ENCODE measurements at regions not wholly inside any gene's neighbourhood (a gene's known extent, or its start where the extent isn't known, plus 50 kb on each side); places are given as distances from the start of the nearest gene placed in this dataset.
A peak's percentile ranks its signal among the peaks of the same experiment; 100 is the strongest.

DNA sequence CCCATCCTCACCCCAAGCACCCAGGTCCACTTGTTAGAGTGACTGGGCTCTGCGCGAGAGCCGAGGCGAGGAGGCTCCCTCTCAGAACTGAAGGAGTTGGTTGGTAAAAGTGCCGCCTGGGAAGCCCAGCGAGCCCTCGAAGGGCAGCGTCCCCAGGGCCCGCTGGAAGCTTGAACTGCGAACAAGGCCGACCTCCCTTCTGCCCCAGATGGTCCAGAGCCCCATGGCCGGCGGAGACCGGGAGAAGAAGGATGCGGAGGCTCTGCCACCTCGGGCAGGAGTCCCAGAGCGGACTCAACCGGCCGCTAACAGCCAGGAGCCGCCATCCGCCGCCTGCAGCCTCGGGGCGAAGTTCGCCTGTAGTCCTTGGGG, 116.3 kb upstream of the TEX13C start:
- no peaks in the 10 kb centered on the region for H3K9me3 ChIP-seq (ENCODE audit: control extremely low read depth in 1 of 3, control insufficient read depth in 2 of 3, insufficient read depth in 1 of 3, low read length in 2 of 3)
- no peaks in the 10 kb centered on the region for H3K36me3 ChIP-seq (replicated peaks in 1 of 2; ENCODE audit: control extremely low read depth in 1 of 2, control insufficient read depth in 1 of 2, extremely low read depth in 1 of 2, insufficient read depth in 2 of 2, low read length in 1 of 2)
- no peak overlapping the region for H3K4me3 ChIP-seq (ENCODE audit: control extremely low read depth in 1 of 5, extremely low read depth in 1 of 5, insufficient read depth in 1 of 5, low read depth in 2 of 5, low read length in 4 of 5)
- no peak overlapping the region for H3K9ac ChIP-seq (ENCODE audit: low read length)
- ChIA-PET POLR2A (no interaction called here), CTCF (no interaction called here)
- Mint-ChIP-seq H3K4me3 (no peak overlapping the region), H3K9me3 (ENCODE audit: insufficient read depth) (no peaks in the 10 kb centered on the region), H3K27me3 (peaks cover 17% of the 10 kb centered on the region), H3K4me1 (peaks cover 6% of the 10 kb centered on the region), H3K27ac (no peak overlapping the region)
- H3K27me3 ChIP-seq (replicated peaks in 1 of 4; ENCODE audit: control extremely low read depth in 1 of 4, control insufficient read depth in 3 of 4, insufficient read depth in 4 of 4, low read length in 3 of 4) = peaks cover 0 to 6% (median 1%) of the 10 kb centered on the region in 4 experiments
- no peak overlapping the region for H2AFZ ChIP-seq (ENCODE audit: insufficient read depth, low read depth, low read length, poor library complexity, severe bottlenecking)
- TF ChIP-seq, protein P1, sequence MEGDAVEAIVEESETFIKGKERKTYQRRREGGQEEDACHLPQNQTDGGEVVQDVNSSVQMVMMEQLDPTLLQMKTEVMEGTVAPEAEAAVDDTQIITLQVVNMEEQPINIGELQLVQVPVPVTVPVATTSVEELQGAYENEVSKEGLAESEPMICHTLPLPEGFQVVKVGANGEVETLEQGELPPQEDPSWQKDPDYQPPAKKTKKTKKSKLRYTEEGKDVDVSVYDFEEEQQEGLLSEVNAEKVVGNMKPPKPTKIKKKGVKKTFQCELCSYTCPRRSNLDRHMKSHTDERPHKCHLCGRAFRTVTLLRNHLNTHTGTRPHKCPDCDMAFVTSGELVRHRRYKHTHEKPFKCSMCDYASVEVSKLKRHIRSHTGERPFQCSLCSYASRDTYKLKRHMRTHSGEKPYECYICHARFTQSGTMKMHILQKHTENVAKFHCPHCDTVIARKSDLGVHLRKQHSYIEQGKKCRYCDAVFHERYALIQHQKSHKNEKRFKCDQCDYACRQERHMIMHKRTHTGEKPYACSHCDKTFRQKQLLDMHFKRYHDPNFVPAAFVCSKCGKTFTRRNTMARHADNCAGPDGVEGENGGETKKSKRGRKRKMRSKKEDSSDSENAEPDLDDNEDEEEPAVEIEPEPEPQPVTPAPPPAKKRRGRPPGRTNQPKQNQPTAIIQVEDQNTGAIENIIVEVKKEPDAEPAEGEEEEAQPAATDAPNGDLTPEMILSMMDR (IDR thresholded peaks at IDR 0.05) = no peak
- no peak for TF ChIP-seq EZH2 (IDR thresholded peaks at IDR 0.05; ENCODE audit: borderline replicate concordance, insufficient read depth, low read depth, low read length, poor library complexity, severe bottlenecking)
- H3K27ac ChIP-seq (ENCODE audit: low read length in 2 of 2) = no peak overlapping the region
- no peak overlapping the region for H3K4me2 ChIP-seq (replicated peaks; ENCODE audit: low read depth, low read length, poor library complexity, severe bottlenecking)
- no peaks in the 10 kb centered on the region for H3K4me1 ChIP-seq (ENCODE audit: control insufficient read depth in 2 of 2, insufficient read depth in 2 of 2, low read length in 2 of 2)
- DNase-seq (no peak), ATAC-seq (ENCODE audit: low read depth) (no peak)
- H4K20me1 ChIP-seq (ENCODE audit: control insufficient read depth, insufficient read depth, low read length, poor library complexity, severe bottlenecking) = no peaks in the 10 kb centered on the region
- 9% methylated on average over 18 of the region's 25 CpGs for WGBS (ENCODE audit: insufficient coverage)
- intact Hi-C loops (cut with micrococcal nuclease) = no loop called here
- no peaks in the 10 kb centered on the region for H3K79me2 ChIP-seq (ENCODE audit: control insufficient read depth, insufficient read depth, low read length)

DNA sequence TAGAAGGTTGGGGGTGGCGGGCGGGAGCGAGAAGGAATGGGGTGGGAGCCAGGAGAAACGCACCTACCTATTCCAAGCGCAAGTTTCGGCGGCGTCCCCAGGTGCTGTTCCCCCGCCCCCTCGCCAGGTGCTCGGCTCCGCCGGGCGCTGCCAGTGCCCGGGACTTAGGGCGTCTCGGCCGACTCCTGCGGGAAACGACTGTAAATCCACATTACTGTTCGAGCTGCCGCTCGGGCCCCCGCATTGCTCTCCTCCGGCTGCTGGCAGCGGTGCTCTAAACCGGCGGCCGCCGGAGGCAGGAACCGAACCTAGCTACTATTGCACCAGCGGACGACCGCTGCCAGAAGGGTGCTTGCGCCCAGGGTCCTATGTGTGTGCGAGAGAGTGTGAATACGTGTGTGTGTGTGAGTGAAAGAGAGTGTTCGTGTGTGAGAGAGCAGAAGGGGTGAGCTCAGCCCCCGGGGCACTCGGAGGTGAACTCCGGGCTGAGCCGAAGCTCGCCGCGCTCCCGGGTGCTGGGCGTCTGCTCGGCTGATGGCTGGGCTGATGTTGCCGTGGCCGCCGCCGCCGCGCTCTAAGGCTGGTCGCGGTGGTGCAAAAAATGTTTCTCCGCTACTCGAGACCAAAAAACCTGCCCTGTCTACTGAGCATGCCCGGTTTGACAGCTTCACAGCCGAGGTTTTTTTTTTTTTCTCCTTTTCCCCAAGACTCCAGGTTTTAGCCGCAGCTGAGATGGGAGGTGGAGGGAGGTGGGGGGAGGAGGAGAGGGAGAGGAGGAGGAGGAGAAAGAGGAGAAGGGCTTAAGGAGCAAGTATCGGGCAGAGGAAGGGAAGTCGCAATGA, 115.7 kb upstream of the TEX13C start:
- POLR2A ChIA-PET = no interaction called here
- no peak overlapping the region for H3K27ac Mint-ChIP-seq
- Histone ChIP-seq H2AFZ (ENCODE audit: insufficient read depth, low read depth, low read length, poor library complexity, severe bottlenecking) (no peak overlapping the region), H3K27me3 (replicated peaks in 1 of 4; ENCODE audit: control extremely low read depth in 1 of 4, control insufficient read depth in 3 of 4, insufficient read depth in 4 of 4, low read length in 3 of 4) (peaks cover 0 to 6% (median 1%) of the 10 kb centered on the region in 4 experiments), H3K79me2 (ENCODE audit: control insufficient read depth, insufficient read depth, low read length) (no peaks in the 10 kb centered on the region), H3K4me2 (replicated peaks; ENCODE audit: low read depth, low read length, poor library complexity, severe bottlenecking) (no peak overlapping the region), H4K20me1 (ENCODE audit: control insufficient read depth, insufficient read depth, low read length, poor library complexity, severe bottlenecking) (no peaks in the 10 kb centered on the region), H3K9ac (ENCODE audit: low read length) (no peak overlapping the region), H3K4me3 (ENCODE audit: control extremely low read depth in 1 of 5, extremely low read depth in 1 of 5, insufficient read depth in 1 of 5, low read depth in 2 of 5, low read length in 4 of 5) (no peak overlapping the region), H3K9me3 (ENCODE audit: control extremely low read depth in 1 of 3, control insufficient read depth in 2 of 3, insufficient read depth in 1 of 3, low read length in 2 of 3) (no peaks in the 10 kb centered on the region), H3K4me1 (ENCODE audit: control insufficient read depth in 2 of 2, insufficient read depth in 2 of 2, low read length in 2 of 2) (no peaks in the 10 kb centered on the region), H3K27ac (ENCODE audit: low read length in 2 of 2) (no peak overlapping the region), H3K36me3 (replicated peaks in 1 of 2; ENCODE audit: control extremely low read depth in 1 of 2, control insufficient read depth in 1 of 2, extremely low read depth in 1 of 2, insufficient read depth in 2 of 2, low read length in 1 of 2) (no peaks in the 10 kb centered on the region)
- WGBS (ENCODE audit: insufficient coverage) = 5% methylated on average over 54 of the region's 63 CpGs
- DNase-seq (no peak), ATAC-seq (ENCODE audit: low read depth) (no peak)
- peaks cover 19% of the 10 kb centered on the region for H3K27me3 Mint-ChIP-seq
- intact Hi-C loops (cut with micrococcal nuclease) = no loop called here
- peak overlapping the region; percentile 46 for H3K4me3 Mint-ChIP-seq
- H3K9me3 Mint-ChIP-seq (ENCODE audit: insufficient read depth) = no peaks in the 10 kb centered on the region
- CTCF ChIA-PET = no interaction called here
- TF ChIP-seq, protein P1 (IDR thresholded peaks at IDR 0.05) = no peak
- no peak for TF ChIP-seq EZH2 (IDR thresholded peaks at IDR 0.05; ENCODE audit: borderline replicate concordance, insufficient read depth, low read depth, low read length, poor library complexity, severe bottlenecking)
- H3K4me1 Mint-ChIP-seq = peaks cover 6% of the 10 kb centered on the region
